ENCODE measurements at regions not wholly inside any gene's neighbourhood (a gene's known extent, or its start where the extent isn't known, plus 50 kb on each side); places are given as distances from the start of the nearest gene placed in this dataset.

- DNase-seq = no peak
- in situ Hi-C loops (cut with MboI; ENCODE audit: low pct_unique_long_range_greater_than_20kb, low sequenced_read_pairs) = loop anchor here (25.0 kb wide), 1 partner anchor 249 kb away; no protein-coding TSS in a partner anchor
These were observed 57.1 kb upstream of the NFASC start for GRCh38 chr1:204813522-204813921.

- DNase-seq = no peak
- in situ Hi-C loops (cut with MboI; ENCODE audit: low pct_unique_long_range_greater_than_20kb, low sequenced_read_pairs) = loop anchor here (25.0 kb wide), 1 partner anchor 248 kb away; no protein-coding TSS in a partner anchor
These were observed 56.3 kb upstream of the NFASC start for GRCh38 chr1:204814166-204814884.

GRCh38 chr1:204817341-204817740 is 53.3 kb upstream of the NFASC start:
- in situ Hi-C loops (cut with MboI; ENCODE audit: low pct_unique_long_range_greater_than_20kb, low sequenced_read_pairs) = loop anchor here (25.0 kb wide), 1 partner anchor 245 kb away; no protein-coding TSS in a partner anchor
- DNase-seq = no peak

GRCh38 chr1:204818998-204819397 is 51.7 kb upstream of the NFASC start:
- no peak for DNase-seq
- in situ Hi-C loops (cut with MboI; ENCODE audit: low pct_unique_long_range_greater_than_20kb, low sequenced_read_pairs) = loop anchor here (25.0 kb wide), 1 partner anchor 243 kb away; no protein-coding TSS in a partner anchor

- in situ Hi-C loops (cut with MboI; ENCODE audit: low pct_unique_long_range_greater_than_20kb, low sequenced_read_pairs) = loop anchor here (25.0 kb wide), 1 partner anchor 243 kb away; no protein-coding TSS in a partner anchor
- no peak for DNase-seq
These were observed 51.2 kb upstream of the NFASC start for GRCh38 chr1:204819495-204819894.
